GM12873 (cell line): ENCODE measurements at regions not wholly inside any gene's neighbourhood (a gene's known extent, or its start where the extent isn't known, plus 50 kb on each side); places are given as distances from the start of the nearest gene placed in this dataset.

Source experiments
- TF ChIP-seq, protein P1 (sequence below): IDR thresholded peaks from 2 replicates; pipeline ENCODE4 v1.5.1; 2012; ENCODE audit warnings: low read depth, mild to moderate bottlenecking, moderate library complexity, low read length, control low read depth; ENCODE audit not compliant: insufficient read depth; ENCODE audit errors: missing control alignments

DNA sequence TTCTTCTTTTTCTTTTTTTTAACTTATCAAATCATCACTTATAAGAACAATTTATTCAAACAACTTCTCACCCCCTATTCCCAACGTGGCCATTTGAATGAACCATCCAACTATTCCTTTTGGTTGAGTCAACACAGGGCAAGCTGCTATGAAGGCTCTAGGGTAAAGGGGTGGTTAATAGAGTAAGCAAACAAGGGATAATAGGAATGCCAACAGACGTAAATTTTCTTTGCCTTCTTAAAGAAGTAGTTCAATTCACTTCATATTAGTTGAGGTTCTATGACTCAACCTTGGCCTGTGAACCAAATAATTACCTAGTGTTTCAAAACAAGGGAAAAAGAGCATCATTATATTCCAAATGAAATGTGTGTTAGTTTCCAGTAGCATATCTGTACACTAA, 1383.8 kb upstream of the SLC10A2 start:
- TF ChIP-seq, protein P1, sequence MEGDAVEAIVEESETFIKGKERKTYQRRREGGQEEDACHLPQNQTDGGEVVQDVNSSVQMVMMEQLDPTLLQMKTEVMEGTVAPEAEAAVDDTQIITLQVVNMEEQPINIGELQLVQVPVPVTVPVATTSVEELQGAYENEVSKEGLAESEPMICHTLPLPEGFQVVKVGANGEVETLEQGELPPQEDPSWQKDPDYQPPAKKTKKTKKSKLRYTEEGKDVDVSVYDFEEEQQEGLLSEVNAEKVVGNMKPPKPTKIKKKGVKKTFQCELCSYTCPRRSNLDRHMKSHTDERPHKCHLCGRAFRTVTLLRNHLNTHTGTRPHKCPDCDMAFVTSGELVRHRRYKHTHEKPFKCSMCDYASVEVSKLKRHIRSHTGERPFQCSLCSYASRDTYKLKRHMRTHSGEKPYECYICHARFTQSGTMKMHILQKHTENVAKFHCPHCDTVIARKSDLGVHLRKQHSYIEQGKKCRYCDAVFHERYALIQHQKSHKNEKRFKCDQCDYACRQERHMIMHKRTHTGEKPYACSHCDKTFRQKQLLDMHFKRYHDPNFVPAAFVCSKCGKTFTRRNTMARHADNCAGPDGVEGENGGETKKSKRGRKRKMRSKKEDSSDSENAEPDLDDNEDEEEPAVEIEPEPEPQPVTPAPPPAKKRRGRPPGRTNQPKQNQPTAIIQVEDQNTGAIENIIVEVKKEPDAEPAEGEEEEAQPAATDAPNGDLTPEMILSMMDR, result no peak

DNA sequence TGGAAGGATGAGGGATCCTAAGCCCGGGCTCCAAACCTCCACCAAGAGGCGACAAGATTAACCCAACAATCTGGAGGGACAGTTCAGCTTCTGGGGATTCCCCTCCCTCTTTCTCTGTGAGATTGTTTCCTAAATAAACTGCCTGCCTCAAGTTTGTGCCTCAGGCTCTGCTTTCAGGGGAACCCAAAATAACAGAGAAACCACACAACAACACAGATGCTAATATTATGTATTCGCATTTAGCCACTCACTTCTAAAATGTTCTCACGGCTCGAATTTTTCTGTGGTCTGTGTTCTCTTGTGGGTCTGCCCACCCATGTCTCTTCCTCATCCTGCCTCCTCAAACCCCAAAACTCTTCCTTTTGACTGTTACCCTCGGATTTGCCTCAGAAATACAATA, 1381.1 kb upstream of the SLC10A2 start:
- TF ChIP-seq, protein P1, result no peak

DNA sequence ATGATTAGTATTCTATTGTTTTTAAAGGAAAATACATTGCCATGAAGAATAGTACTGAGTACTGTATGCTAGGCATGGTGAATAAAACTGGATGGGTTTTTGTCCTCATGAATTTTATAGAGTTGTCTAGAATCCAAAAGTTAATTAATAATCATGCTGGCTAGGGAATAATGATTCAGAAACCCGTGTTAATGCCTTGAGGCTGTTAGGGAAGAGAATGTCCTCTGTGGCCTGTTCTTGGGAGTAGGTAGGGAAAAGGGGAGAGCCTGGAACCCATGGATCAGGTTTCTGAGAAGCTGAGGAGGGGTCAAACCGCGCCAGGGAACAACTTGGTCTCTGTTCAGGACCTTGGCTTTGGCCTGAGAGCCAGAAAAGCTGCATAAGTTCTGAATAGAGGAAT, 1376.3 kb upstream of the SLC10A2 start:
- TF ChIP-seq, protein P1, result no peak

DNA sequence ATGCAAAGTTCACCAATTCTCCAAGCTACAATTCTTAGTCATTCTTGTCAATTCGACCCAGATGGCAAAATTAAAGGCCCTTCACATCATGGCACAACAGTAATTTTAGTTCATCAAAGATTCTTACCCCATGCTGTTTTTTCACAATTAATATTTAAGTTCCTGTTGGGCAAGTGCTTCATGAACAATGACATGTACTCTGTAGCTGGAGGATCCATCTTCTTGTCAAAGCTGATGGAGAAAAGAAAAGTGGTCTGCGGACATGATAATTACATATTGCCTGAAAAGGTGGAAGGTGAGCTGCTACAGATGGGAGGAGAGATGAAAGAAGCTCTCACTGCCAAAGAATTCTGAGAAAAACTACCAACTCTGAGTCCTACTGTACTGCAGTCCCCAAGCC, 1370.3 kb upstream of the SLC10A2 start:
- TF ChIP-seq, protein P1, result no peak

DNA sequence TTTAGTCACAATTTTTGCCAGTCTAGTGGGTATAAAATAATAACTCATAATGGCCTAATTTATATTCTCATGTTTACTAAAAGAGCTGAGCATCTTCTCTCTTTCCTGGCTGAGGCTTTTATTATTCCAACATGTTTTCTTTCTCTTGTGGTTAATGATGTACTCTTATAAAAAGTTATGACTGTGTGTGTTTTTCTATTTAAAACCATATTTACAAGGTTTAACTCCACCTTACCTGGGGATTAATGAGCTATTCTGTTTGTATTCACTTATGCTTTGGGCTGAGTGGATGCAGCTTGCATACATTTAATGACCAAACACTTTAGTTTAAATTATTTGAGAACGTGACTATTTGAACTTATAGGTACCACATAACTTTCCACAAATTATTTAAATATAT, 1365.7 kb upstream of the SLC10A2 start:
- TF ChIP-seq, protein P1, result no peak

DNA sequence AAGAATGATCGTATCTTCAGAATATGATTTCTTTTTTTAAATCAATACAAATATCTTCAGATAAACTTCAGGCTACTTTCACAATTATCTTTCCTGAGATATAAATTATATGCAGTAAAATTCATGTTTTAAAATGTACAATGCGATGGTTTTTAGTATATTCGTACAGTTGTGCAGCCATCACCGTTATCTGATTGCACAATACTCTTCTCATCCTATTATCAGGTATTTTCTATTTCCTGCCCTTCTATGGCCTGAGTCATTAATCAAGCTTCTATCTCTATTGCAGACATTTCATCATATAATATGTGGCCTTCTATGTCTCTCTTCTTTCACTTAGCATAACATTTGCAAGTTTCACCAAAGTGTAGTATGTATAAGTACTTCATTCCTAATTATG, 1360.2 kb upstream of the SLC10A2 start:
- TF ChIP-seq, protein P1, result no peak

DNA sequence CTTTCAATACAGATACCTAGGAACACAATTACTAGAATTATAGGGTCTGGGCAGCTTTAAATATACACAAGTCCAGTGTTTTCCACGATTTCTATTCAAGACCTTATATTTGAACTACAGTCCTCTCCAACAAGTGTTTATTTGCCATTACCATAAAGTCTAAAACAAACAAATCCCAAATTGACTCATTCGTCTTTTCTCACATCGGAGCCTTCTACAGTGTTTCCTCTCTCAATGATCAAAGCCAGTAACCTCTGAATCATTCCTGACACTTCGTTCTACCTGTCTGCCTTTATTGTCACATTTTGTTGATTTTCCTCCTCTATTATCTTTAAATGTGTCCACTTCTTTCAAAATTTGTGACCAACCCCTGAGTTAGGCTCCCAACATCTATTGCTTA, 1356.5 kb upstream of the SLC10A2 start:
- TF ChIP-seq, protein P1, result no peak

DNA sequence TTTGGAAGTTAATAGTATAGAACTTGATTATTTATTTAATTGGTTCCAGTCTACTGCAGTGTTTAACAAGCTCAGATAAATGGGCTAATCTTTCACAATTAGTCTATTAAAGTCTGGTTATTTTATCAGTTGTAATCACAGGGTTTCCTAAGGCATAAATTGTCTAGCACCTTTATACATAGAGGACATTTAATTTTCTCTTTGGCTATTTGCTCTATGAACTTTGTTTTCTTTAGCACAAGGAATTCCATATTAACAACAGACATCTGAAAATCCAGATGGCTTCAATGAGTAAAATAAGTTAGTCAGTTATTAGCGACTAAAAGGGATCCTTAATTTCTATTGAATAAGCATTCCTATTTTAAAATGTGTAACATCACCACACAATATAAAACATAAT, 1350.8 kb upstream of the SLC10A2 start:
- TF ChIP-seq, protein P1, result no peak
